Chondrocyte (in vitro differentiated cells): ENCODE measurements at regions not wholly inside any gene's neighbourhood (a gene's known extent, or its start where the extent isn't known, plus 50 kb on each side); places are given as distances from the start of the nearest gene placed in this dataset.
A peak's percentile ranks its signal among the peaks of the same experiment; 100 is the strongest.

Source experiments
- DNase-seq: peaks from one replicate; pipeline ENCODE4 v3.0.0; 2021; ENCODE audit warnings: mixed read lengths, low spot score
- H3K27ac Mint-ChIP-seq: one replicate; pipeline ENCODE4 v1.8.0; 2021; ENCODE audit warnings: mild to moderate bottlenecking, moderate library complexity, mixed read lengths; ENCODE audit not compliant: unreplicated experiment
- H3K27me3 Mint-ChIP-seq: 2 replicates; pipeline ENCODE4 v1.8.0; 2021; ENCODE audit warnings: low read depth, mixed read lengths
- H3K36me3 Mint-ChIP-seq: 2 replicates; pipeline ENCODE4 v1.8.0; 2021; ENCODE audit warnings: low read depth, mixed read lengths
- H3K4me1 Mint-ChIP-seq: 2 replicates; pipeline ENCODE4 v1.8.0; 2021; ENCODE audit warnings: low read depth, mild to moderate bottlenecking, mixed read lengths
- H3K4me3 Mint-ChIP-seq: one replicate; pipeline ENCODE4 v1.8.0; 2021; ENCODE audit warnings: mild to moderate bottlenecking, moderate library complexity, mixed read lengths; ENCODE audit not compliant: unreplicated experiment
- H3K9me3 Mint-ChIP-seq: 2 replicates; pipeline ENCODE4 v1.8.0; 2021; ENCODE audit warnings: low read depth, mixed read lengths
- TF ChIP-seq, protein P1 (sequence below): fragments of 200-600 bp; sonication (generic); IDR thresholded peaks from 2 replicates; pipeline ENCODE4 v1.5.0; 2021; ENCODE audit warnings: antibody characterized with exemption, mild to moderate bottlenecking, moderate library complexity

DNA sequence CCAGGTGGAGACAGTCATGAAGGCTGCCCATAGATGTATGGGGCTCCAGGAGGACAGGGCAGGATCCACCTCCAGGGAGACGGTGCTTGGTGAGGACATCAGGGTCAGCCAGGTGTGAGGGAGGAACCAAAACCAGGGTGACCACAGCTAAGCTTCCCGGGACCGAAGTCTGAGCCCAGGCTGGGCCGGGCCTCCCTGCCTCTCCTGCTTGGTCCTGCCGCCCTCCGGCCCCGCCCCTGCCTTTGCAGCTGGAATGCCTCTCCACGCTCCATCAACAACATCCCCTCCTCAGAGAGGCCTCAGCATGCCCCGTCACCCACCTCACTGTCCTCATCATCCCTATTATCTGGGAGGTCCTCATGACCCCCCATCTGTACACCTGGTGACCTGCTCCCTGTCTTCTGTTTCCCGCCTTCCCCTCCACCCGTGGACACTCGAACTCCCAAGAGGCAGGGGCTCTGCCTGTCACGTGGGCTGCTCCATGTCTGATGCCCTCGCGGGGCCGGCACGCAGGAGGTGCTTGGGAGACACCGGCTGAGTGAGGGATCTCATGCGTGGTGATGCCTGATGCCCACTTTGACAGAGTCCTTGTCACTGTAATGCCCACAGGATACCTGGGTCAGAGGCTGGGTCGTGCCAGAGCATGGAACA is 59.4 kb downstream of the RTL6 start:
- H3K27me3 Mint-ChIP-seq: peaks cover 16% of the 10 kb centered on the region
- no peak overlapping the region for H3K27ac Mint-ChIP-seq
- no peak for DNase-seq
- H3K4me3 Mint-ChIP-seq: no peak overlapping the region
- H3K9me3 Mint-ChIP-seq: no peaks in the 10 kb centered on the region
- peaks cover 3% of the 10 kb centered on the region for H3K4me1 Mint-ChIP-seq
- TF ChIP-seq, protein P1, sequence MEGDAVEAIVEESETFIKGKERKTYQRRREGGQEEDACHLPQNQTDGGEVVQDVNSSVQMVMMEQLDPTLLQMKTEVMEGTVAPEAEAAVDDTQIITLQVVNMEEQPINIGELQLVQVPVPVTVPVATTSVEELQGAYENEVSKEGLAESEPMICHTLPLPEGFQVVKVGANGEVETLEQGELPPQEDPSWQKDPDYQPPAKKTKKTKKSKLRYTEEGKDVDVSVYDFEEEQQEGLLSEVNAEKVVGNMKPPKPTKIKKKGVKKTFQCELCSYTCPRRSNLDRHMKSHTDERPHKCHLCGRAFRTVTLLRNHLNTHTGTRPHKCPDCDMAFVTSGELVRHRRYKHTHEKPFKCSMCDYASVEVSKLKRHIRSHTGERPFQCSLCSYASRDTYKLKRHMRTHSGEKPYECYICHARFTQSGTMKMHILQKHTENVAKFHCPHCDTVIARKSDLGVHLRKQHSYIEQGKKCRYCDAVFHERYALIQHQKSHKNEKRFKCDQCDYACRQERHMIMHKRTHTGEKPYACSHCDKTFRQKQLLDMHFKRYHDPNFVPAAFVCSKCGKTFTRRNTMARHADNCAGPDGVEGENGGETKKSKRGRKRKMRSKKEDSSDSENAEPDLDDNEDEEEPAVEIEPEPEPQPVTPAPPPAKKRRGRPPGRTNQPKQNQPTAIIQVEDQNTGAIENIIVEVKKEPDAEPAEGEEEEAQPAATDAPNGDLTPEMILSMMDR: no peak
- H3K36me3 Mint-ChIP-seq: no peaks in the 10 kb centered on the region

DNA sequence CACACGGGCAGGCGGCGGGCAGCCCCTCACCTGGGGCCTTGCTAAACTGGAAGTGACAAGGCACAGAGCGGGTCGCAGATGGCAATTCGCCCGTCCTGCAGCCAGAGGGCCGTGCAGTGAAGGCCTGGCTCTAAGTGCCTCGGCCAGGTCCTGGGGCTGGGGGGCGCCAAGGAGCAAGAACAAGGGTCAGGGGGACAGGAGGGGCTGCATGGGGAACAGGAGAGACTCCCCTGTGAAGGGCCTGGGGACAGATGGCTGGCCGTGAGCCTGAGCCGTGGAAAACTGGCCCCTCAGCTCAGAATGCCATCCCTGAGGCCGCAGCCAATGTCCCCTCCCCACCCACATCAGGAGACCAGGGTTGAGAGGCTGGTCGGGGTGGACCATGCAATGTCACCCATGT is 60.0 kb downstream of the RTL6 start:
- no peaks in the 10 kb centered on the region for H3K9me3 Mint-ChIP-seq
- H3K4me3 Mint-ChIP-seq: no peak overlapping the region
- no peaks in the 10 kb centered on the region for H3K36me3 Mint-ChIP-seq
- DNase-seq: no peak
- peaks cover 3% of the 10 kb centered on the region for H3K4me1 Mint-ChIP-seq
- H3K27ac Mint-ChIP-seq: no peak overlapping the region
- H3K27me3 Mint-ChIP-seq: peaks cover 18% of the 10 kb centered on the region
- TF ChIP-seq, protein P1: peak; percentile 20

DNA sequence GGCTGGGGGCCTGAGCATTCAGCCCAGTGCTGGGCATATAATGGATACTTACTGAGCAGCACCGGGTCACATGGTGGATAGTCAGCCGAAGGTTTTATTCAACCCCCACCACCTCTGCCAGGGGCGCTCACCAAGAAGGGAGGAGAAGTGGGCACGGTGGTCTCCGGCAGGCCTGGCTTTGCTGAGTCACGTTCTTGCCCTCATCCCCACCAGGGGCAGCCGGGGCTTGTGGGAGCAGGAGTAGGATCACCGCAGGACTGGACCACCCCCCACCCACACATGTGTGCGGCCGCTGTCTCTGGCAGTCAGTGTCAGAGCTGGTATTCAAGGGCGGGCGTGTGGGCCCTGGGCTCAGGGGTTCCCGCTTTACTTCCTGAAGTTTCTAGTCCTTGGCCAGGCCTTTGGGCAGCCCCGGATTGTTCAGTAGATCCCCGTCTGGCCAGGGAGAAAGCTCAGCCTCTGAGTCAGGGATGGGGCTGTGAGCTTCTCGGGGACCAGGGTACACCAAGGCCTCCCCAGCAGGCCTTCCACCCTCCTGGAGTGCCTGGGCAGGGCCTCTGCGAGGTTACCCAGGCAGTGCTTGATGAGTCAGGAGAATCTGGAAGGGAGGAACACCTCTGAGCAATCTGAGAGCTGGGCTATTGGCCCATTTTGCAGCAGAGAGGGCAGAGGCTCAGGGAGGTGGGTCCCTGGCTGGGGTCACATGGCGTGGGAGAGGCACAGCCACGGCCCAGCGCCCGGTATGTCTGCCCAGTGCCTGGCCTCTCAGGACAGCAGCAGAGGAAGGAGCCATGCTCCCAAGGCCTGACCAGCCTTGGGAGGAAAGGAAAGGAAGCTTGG is 60.6 kb downstream of the RTL6 start:
- peak; percentile 91 for DNase-seq
- Mint-ChIP-seq H3K9me3 (no peaks in the 10 kb centered on the region), H3K36me3 (no peaks in the 10 kb centered on the region), H3K4me3 (no peak overlapping the region), H3K4me1 (peaks cover 3% of the 10 kb centered on the region), H3K27ac (no peak overlapping the region), H3K27me3 (peaks cover 20% of the 10 kb centered on the region)
- TF ChIP-seq, protein P1: no peak

DNA sequence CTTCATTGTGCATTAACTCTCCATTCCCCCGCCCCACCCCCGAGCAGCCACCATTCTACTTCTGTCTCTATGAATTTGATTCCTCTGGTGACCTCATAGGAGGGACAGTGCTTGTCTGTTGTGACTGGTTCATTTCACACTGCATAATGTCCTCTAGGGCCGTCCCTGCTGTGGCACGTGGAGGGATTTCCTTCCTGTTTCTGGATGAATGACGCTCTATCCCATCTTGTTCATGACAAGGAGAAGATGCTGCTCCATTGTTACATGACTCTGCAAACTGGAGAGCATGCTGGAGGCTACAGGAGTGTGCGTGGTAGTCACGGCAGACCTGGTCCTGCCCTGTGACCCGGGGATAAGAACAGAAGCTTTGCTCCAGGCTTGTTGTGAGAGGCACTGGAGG is 61.3 kb downstream of the RTL6 start:
- no peaks in the 10 kb centered on the region for H3K9me3 Mint-ChIP-seq
- H3K4me3 Mint-ChIP-seq: no peak overlapping the region
- H3K27ac Mint-ChIP-seq: no peak overlapping the region
- H3K36me3 Mint-ChIP-seq: no peaks in the 10 kb centered on the region
- peaks cover 22% of the 10 kb centered on the region for H3K27me3 Mint-ChIP-seq
- TF ChIP-seq, protein P1: no peak
- H3K4me1 Mint-ChIP-seq: peaks cover 3% of the 10 kb centered on the region
- no peak for DNase-seq

DNA sequence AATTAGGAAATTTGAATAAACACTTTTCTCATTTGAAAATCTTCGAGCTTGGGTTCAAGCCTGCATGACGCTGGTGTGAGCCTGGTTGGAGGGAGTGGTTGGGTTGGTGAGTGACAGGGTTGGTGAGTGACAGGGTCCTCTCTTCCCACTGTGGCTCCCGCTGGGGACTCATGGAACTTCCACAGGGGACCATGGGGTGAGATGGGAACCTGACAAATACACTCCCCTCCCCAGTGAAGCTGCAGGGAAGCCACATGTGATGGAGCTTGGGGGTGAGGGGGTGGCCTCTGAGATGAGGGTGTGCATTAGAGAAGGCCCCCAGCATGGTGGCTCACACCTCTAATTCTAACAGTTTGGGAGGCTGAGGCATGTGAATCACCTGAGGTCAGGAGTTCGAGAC is 66.8 kb downstream of the RTL6 start:
- Mint-ChIP-seq H3K36me3 (no peaks in the 10 kb centered on the region), H3K4me3 (no peak overlapping the region), H3K27ac (no peak overlapping the region), H3K4me1 (no peaks in the 10 kb centered on the region), H3K27me3 (peaks cover 26% of the 10 kb centered on the region), H3K9me3 (no peaks in the 10 kb centered on the region)
- no peak for DNase-seq
- TF ChIP-seq, protein P1: no peak
